Tibial nerve (tissue), 4 donors: ENCODE measurements at regions not wholly inside any gene's neighbourhood (a gene's known extent, or its start where the extent isn't known, plus 50 kb on each side); places are given as distances from the start of the nearest gene placed in this dataset.

ENCODE experiments used
- DNase-seq, 2 donors: peaks; one replicate each; pipeline ENCODE4 v3.0.0-alpha.2; 2019; ENCODE audit warnings: low spot score in 2 of 2
- H3K27ac ChIP-seq, 4 donors: fragments of 200-600 bp; sonication (generic) in 3 of 4; one replicate each; pipeline ENCODE4 v1.5.1; 2017 to 2019; ENCODE audit warnings: mild to moderate bottlenecking in 1 of 4
- H3K27me3 ChIP-seq, 2 donors: fragments of 200-600 bp; sonication (generic) in 1 of 2; one replicate each; pipeline versions ENCODE4 v1.5.1 to v1.6.0; 2017 to 2019
- H3K36me3 ChIP-seq, 3 donors: fragments of 200-600 bp; sonication (generic); one replicate each; pipeline ENCODE4 v1.5.1; 2018 to 2019
- H3K4me1 ChIP-seq, 4 donors: fragments of 200-600 bp; sonication (generic) in 3 of 4; one replicate each; pipeline ENCODE4 v1.5.1; 2017 to 2019
- H3K4me3 ChIP-seq, 4 donors: fragments of 200-600 bp; sonication (generic) in 3 of 4; one replicate each; pipeline ENCODE4 v1.5.1; 2017 to 2019; ENCODE audit warnings: mild to moderate bottlenecking in 1 of 4, moderate library complexity in 1 of 4
- H3K9me3 ChIP-seq, 4 donors: fragments of 200-600 bp; sonication (generic) in 3 of 4; one replicate each; pipeline ENCODE4 v1.5.1; 2017 to 2019
- CTCF ChIP-seq, 5 experiments: fragments of 200-600 bp in 3 of 5; fragments of 450-650 bp in 2 of 5; sonication (generic) in 3 of 5; IDR thresholded peaks; one replicate each; pipeline ENCODE4 v1.5.1; 2016 to 2019; ENCODE audit warnings: antibody characterized with exemption in 5 of 5, mild to moderate bottlenecking in 3 of 5, moderate library complexity in 2 of 5
- EP300 ChIP-seq, 2 donors: sonication (generic); formaldehyde crosslinking; IDR thresholded peaks; one replicate each; pipeline ENCODE4 v1.6.1; 2017; ENCODE audit warnings: antibody characterized with exemption in 2 of 2, mild to moderate bottlenecking in 1 of 2
- POLR2A ChIP-seq, 2 donors: fragments of 450-650 bp; IDR thresholded peaks; one replicate each; pipeline ENCODE4 v1.6.1; 2017; ENCODE audit warnings: antibody characterized with exemption in 2 of 2, mild to moderate bottlenecking in 2 of 2, moderate library complexity in 2 of 2
- WGBS, 2 donors: methylation state at CpG; one replicate each; pipeline ENCODE4 v1.1.5; 2018; 5-methylcytosine and 5-hydroxymethylcytosine counted together

DNA sequence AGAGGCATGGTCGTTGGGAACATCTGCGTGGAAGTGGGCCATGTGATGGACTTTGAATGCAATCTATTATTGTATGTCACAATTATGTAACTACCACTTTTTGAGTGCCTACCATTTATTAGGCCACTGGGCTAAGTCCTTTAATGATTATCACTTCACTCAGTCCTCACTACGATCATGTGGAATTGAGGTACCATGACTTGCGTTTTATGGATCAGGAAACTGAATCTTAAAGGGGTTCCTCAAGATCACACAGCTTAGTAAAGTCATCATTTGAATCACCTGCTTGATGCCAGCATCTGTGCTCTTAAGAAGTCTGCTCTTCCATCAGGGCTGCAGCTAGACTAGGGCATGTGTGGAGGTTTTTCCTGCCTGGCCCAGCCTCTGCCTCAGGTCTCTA, 136.7 kb downstream of the DAD1 start:
- Histone ChIP-seq H3K9me3 (no peaks in the 10 kb centered on the region), H3K36me3 (no peaks in the 10 kb centered on the region), H3K4me3 (no peak overlapping the region), H3K27me3 (no peaks in the 10 kb centered on the region), H3K27ac (no peak overlapping the region), H3K4me1 (peaks cover 0 to 18% (median 7%) of the 10 kb centered on the region in 4 donors)
- DNase-seq, result no peak
- 83 to 88% methylated on average over 4 of the region's 4 CpGs for WGBS, 2 donors
- TF ChIP-seq EP300 (IDR thresholded peaks at IDR 0.05), result no peak
- TF ChIP-seq CTCF (IDR thresholded peaks at IDR 0.05), result no peak
- TF ChIP-seq POLR2A (IDR thresholded peaks at IDR 0.05), result no peak

GRCh38 chr14:22450266-22450665, 138.8 kb downstream of the DAD1 start:
- no peak overlapping the region for H3K4me3 ChIP-seq
- H3K9me3 ChIP-seq, result no peaks in the 10 kb centered on the region
- no peak for TF ChIP-seq POLR2A (IDR thresholded peaks at IDR 0.05)
- TF ChIP-seq CTCF (IDR thresholded peaks at IDR 0.05), result no peak
- TF ChIP-seq EP300 (IDR thresholded peaks at IDR 0.05), result no peak
- H3K4me1 ChIP-seq, result peaks cover 0 to 18% (median 7%) of the 10 kb centered on the region in 4 donors
- no peak for DNase-seq
- H3K36me3 ChIP-seq, result no peaks in the 10 kb centered on the region
- 82 to 89% methylated on average over 7 of the region's 7 CpGs for WGBS, 2 donors
- no peak overlapping the region for H3K27ac ChIP-seq
- no peaks in the 10 kb centered on the region for H3K27me3 ChIP-seq

DNA sequence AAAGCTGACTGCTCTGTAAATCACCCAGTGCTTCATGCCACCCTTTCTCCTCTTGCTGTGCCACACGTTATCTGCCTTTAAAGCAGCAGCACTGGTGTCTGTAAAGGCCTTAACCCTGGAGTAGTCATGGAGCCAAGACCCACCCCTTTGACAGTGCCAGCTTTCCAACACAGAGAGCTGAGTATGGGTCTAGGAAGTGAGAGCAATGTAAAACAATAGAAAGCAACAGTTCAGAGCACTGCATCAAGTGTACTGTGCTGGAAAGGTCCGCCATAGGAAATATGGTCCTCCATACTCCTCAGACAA, 139.5 kb downstream of the DAD1 start:
- DNase-seq, result no peak
- 51 to 53% methylated on average over 2 of the region's 2 CpGs for WGBS, 2 donors
- Histone ChIP-seq H3K27me3 (no peaks in the 10 kb centered on the region), H3K4me3 (no peak overlapping the region), H3K27ac (peak overlapping the region in 1 of 4 donors; percentile 66), H3K36me3 (no peaks in the 10 kb centered on the region), H3K4me1 (peaks cover 0 to 18% (median 7%) of the 10 kb centered on the region in 4 donors), H3K9me3 (no peaks in the 10 kb centered on the region)
- TF ChIP-seq POLR2A (IDR thresholded peaks at IDR 0.05), result no peak
- no peak for TF ChIP-seq EP300 (IDR thresholded peaks at IDR 0.05)

DNA sequence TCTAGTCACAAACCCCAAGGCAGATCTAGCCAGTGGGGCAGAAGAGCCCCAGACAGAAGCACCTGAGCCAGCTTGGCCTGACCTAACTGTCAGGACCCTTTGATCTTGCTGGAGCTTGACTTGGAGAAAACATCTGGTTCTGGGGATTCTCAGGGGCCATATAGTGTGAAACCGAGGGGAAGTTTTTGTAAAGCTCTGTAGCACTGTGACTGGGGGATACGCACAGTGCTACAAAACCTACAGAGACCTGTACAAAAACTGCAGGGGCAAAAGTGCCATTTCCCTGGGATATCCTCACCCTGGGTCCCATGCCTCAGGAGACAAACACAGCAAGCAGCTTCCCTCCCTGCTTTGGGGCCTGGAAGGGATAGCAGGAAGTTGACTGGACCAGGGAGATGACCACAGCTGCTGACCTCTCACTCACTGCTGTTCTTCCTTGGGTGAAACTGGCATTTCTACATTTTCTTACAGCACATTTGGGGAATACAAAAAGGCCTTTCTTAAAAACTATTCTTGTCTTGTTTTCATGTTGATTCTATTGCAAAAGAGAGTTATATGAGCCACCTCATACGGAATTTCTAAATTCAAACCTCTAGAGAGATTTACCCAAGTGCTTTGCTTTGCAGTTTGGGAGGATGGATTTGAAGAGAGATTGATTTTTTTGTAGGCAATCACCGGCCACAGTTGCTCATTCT, 140.0 kb downstream of the DAD1 start:
- Histone ChIP-seq H3K4me3 (no peak overlapping the region), H3K4me1 (peaks cover 0 to 18% (median 7%) of the 10 kb centered on the region in 4 donors), H3K9me3 (no peaks in the 10 kb centered on the region), H3K36me3 (no peaks in the 10 kb centered on the region), H3K27me3 (no peaks in the 10 kb centered on the region), H3K27ac (peak overlapping the region in 3 of 4 donors; percentile 42 to 66 (median 57))
- TF ChIP-seq EP300 (IDR thresholded peaks at IDR 0.05), result no peak
- 47 to 60% methylated on average over 4 of the region's 4 CpGs for WGBS, 2 donors
- DNase-seq, result no peak

- no peaks in the 10 kb centered on the region for H3K27me3 ChIP-seq
- TF ChIP-seq CTCF (IDR thresholded peaks at IDR 0.05) (no peak), EP300 (IDR thresholded peaks at IDR 0.05) (no peak), POLR2A (IDR thresholded peaks at IDR 0.05) (no peak)
- no peak for DNase-seq
- peaks cover 0 to 18% (median 7%) of the 10 kb centered on the region in 4 donors for H3K4me1 ChIP-seq
- no peaks in the 10 kb centered on the region for H3K9me3 ChIP-seq
- no peak overlapping the region for H3K4me3 ChIP-seq
- no peaks in the 10 kb centered on the region for H3K36me3 ChIP-seq
- peak overlapping the region in 3 of 4 donors; percentile 42 to 66 (median 57) for H3K27ac ChIP-seq
- 67 to 78% methylated on average over 10 of the region's 10 CpGs for WGBS, 2 donors
Measured at GRCh38 chr14:22448035-22448904, 140.8 kb downstream of the DAD1 start.

DNA sequence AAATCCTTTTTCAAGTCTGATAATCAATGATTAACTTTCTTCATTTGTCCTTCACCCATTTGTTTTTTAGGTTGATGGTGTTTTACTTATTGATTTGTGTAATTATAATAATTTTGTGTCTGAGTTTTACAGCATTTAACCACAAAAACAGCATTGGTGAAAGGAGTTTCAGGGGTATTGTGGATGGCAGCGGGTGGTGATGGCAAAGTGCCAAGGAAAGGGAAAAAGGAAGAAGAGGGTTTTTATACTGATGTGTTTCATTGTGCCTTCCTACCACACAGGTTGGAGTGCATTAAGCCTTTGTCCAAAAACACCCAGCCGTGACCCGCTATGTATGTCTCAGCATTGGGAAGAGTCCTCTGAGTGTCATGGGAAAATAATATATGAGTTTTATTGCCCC, 150.3 kb downstream of the DAD1 start:
- no peak for TF ChIP-seq POLR2A (IDR thresholded peaks at IDR 0.05)
- TF ChIP-seq EP300 (IDR thresholded peaks at IDR 0.05), result no peak
- no peak for TF ChIP-seq CTCF (IDR thresholded peaks at IDR 0.05)
- Histone ChIP-seq H3K4me1 (no peaks in the 10 kb centered on the region), H3K36me3 (no peaks in the 10 kb centered on the region), H3K4me3 (no peak overlapping the region), H3K27me3 (no peaks in the 10 kb centered on the region), H3K9me3 (no peaks in the 10 kb centered on the region), H3K27ac (no peak overlapping the region)
- DNase-seq, result no peak
- WGBS, 2 donors, result 81 to 83% methylated on average over 3 of the region's 3 CpGs
